GM18951 (cell line): ENCODE measurements at regions not wholly inside any gene's neighbourhood (a gene's known extent, or its start where the extent isn't known, plus 50 kb on each side); places are given as distances from the start of the nearest gene placed in this dataset.

Experiments
- POLR2A ChIP-seq: IDR thresholded peaks from 4 replicates; pipeline ENCODE4 v1.6.1; 2011; ENCODE audit warnings: mild to moderate bottlenecking; ENCODE audit not compliant: insufficient read length, insufficient read depth; ENCODE audit errors: extremely low read depth
- in situ Hi-C: fragments of 300-500 bp; cut with MboI; formaldehyde crosslinking; loops from one replicate; pipeline ENCODE4 v1.12.0; 2022; ENCODE audit warnings: low sequenced_read_pairs, mixed read lengths, inconsistent platforms; ENCODE audit not compliant: unreplicated experiment

- in situ Hi-C loops: no loop called here
- TF ChIP-seq POLR2A: no peak
These were observed 55.2 kb upstream of the ADRA1B start for GRCh38 chr5:159861086-159861485.

DNA sequence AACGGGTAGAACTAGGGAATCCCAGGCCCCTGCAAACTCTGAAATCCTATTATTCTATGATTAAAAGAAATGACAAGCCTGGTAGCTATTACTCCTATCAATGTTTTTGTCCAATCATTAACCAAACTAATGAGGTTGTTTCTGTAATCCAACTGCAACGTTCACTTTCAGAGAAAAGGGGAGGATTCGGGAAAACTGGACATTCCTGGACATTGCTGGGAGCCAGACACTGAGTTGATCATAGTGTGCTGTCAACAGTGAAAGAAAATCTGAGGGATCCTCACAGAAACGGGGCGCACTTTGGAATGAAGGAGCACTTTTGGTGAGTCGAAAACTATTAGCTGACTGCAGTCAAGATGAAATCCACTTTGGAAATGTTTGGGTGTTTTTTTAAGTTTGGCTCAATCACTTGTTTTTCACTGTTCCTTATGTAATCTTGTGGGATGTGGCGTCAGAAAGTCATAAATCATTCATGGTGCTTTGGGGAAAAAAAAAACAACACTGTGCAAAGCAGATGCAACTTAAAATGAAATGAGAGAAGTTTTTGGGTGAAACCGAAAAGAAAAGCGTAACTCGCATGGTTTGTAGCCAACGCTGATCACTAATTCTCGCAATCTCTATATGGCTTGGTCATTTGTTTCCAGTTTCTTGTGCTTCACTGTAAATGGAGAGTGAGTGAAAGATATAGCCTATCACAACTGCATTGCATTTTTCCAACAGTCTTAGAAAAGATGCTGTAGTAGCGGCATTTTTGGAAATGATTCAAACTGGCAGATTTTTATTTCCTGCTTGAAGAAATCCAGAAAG, 51.2 kb upstream of the ADRA1B start:
- in situ Hi-C loops: no loop called here
- TF ChIP-seq POLR2A: no peak

- no peak for TF ChIP-seq POLR2A
- in situ Hi-C loops: no loop called here
These were observed 50.2 kb upstream of the ADRA1B start for GRCh38 chr5:159866093-159866492.
